ENCODE measurements at regions not wholly inside any gene's neighbourhood (a gene's known extent, or its start where the extent isn't known, plus 50 kb on each side); places are given as distances from the start of the nearest gene placed in this dataset.

DNA sequence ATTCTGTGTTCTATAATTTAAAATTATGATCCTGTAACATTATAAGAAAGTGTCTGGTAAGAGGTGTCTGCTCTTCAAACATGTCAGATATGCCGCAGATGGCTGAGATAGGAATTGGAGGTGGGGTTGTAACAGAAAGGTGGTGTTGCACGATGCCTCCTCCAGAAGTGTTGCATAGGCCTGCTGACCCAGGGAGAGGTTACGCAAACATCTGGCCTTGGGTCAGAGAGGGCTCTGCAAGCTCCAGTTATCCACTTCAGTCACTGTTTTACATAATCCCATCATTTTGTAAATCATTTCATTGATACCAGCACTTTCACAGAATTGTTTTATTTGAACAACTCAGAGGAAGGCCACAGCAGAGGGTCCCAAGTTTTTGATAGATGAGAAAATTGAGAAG is 256.5 kb downstream of the OSR1 start:
- TF ChIP-seq, protein P1, sequence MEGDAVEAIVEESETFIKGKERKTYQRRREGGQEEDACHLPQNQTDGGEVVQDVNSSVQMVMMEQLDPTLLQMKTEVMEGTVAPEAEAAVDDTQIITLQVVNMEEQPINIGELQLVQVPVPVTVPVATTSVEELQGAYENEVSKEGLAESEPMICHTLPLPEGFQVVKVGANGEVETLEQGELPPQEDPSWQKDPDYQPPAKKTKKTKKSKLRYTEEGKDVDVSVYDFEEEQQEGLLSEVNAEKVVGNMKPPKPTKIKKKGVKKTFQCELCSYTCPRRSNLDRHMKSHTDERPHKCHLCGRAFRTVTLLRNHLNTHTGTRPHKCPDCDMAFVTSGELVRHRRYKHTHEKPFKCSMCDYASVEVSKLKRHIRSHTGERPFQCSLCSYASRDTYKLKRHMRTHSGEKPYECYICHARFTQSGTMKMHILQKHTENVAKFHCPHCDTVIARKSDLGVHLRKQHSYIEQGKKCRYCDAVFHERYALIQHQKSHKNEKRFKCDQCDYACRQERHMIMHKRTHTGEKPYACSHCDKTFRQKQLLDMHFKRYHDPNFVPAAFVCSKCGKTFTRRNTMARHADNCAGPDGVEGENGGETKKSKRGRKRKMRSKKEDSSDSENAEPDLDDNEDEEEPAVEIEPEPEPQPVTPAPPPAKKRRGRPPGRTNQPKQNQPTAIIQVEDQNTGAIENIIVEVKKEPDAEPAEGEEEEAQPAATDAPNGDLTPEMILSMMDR (IDR thresholded peaks at IDR 0.05; ENCODE audit: low read depth, low read length), result no peak
- TF ChIP-seq EZH2phosphoT487 (IDR thresholded peaks at IDR 0.05; ENCODE audit: low read depth), result no peak
